NCI-H146 treated with DMSO at 0.1 percent for 48 hours (cell line): ENCODE measurements at regions not wholly inside any gene's neighbourhood (a gene's known extent, or its start where the extent isn't known, plus 50 kb on each side); places are given as distances from the start of the nearest gene placed in this dataset.
"Not testable (repeated sequence)": the region's sequence is repeated elsewhere in the genome, so short reads cannot be mapped to it uniquely, and the experiment has no call there.

ENCODE experiments used
- DNase-seq: peaks from one replicate; lab custom pipeline; 2025; ENCODE audit not compliant: unreplicated experiment; lab: John Stamatoyannopoulos, UW

GRCh38 chr11:29260939-29261705 lies 755.7 kb downstream of the KCNA4 start:
- no peak for DNase-seq

GRCh38 chr11:29258411-29258810 lies 758.4 kb downstream of the KCNA4 start:
- no peak for DNase-seq

- no peak for DNase-seq
These were observed 760.2 kb downstream of the KCNA4 start for GRCh38 chr11:29256580-29256979.

GRCh38 chr11:29255401-29255800 lies 761.4 kb downstream of the KCNA4 start:
- DNase-seq, result no peak

- no peak for DNase-seq
These were observed 765.1 kb downstream of the KCNA4 start for GRCh38 chr11:29251738-29252137.

GRCh38 chr11:29249713-29250112 lies 767.1 kb downstream of the KCNA4 start:
- DNase-seq, result no peak

GRCh38 chr11:29244355-29244754 lies 772.5 kb downstream of the KCNA4 start:
- DNase-seq, result no peak

- DNase-seq, result no peak
These were observed 773.2 kb downstream of the KCNA4 start for GRCh38 chr11:29243616-29244015.

- no peak for DNase-seq
These were observed 784.8 kb downstream of the KCNA4 start for GRCh38 chr11:29231991-29232390.

GRCh38 chr11:29231586-29231985 lies 785.2 kb downstream of the KCNA4 start:
- DNase-seq, result no peak

GRCh38 chr11:29227811-29228210 lies 789.0 kb downstream of the KCNA4 start:
- DNase-seq, result no peak

GRCh38 chr11:29224739-29225384 lies 792.0 kb downstream of the KCNA4 start:
- no peak for DNase-seq

- DNase-seq, result not testable (repeated sequence)
These were observed 797.3 kb downstream of the KCNA4 start for GRCh38 chr11:29219531-29219930.

- DNase-seq, result no peak
These were observed 798.9 kb downstream of the KCNA4 start for GRCh38 chr11:29217901-29218300.

GRCh38 chr11:29214833-29215232 lies 802.0 kb downstream of the KCNA4 start:
- DNase-seq, result no peak

GRCh38 chr11:29211202-29211601 lies 805.6 kb downstream of the KCNA4 start:
- DNase-seq, result no peak

GRCh38 chr11:29210426-29210825 lies 806.4 kb downstream of the KCNA4 start:
- DNase-seq, result no peak

- no peak for DNase-seq
These were observed 808.7 kb downstream of the KCNA4 start for GRCh38 chr11:29208117-29208516.

GRCh38 chr11:29200791-29201562 lies 815.9 kb downstream of the KCNA4 start:
- DNase-seq, result no peak

- no peak for DNase-seq
These were observed 826.5 kb downstream of the KCNA4 start for GRCh38 chr11:29190313-29190712.

- no peak for DNase-seq
These were observed 829.6 kb downstream of the KCNA4 start for GRCh38 chr11:29187215-29187614.
